Ramos (cell line): ENCODE measurements at regions not wholly inside any gene's neighbourhood (a gene's known extent, or its start where the extent isn't known, plus 50 kb on each side); places are given as distances from the start of the nearest gene placed in this dataset.

Experiments
- in situ Hi-C: fragments of 300-500 bp; cut with MboI; formaldehyde crosslinking; loops from one replicate; pipeline ENCODE4 v1.14.3; 2022; ENCODE audit warnings: low sequenced_read_pairs; ENCODE audit not compliant: unreplicated experiment

- in situ Hi-C loops = no loop called here
Observed at GRCh38 chr10:129163531-129163930, 303.5 kb upstream of the MGMT start.

- in situ Hi-C loops = no loop called here
Observed at GRCh38 chr10:129165076-129165720, 301.8 kb upstream of the MGMT start.

GRCh38 chr10:129165770-129166169, 301.3 kb upstream of the MGMT start:
- in situ Hi-C loops = no loop called here

GRCh38 chr10:129168660-129169059, 298.4 kb upstream of the MGMT start:
- in situ Hi-C loops = no loop called here

- in situ Hi-C loops = no loop called here
Observed at GRCh38 chr10:129169115-129169514, 297.9 kb upstream of the MGMT start.

- in situ Hi-C loops = no loop called here
Observed at GRCh38 chr10:129170812-129171211, 296.2 kb upstream of the MGMT start.

- in situ Hi-C loops = no loop called here
Observed at GRCh38 chr10:129171812-129172211, 295.2 kb upstream of the MGMT start.

- in situ Hi-C loops = no loop called here
Observed at GRCh38 chr10:129174232-129175014, 292.6 kb upstream of the MGMT start.

- in situ Hi-C loops = no loop called here
Observed at GRCh38 chr10:129179245-129179971, 287.6 kb upstream of the MGMT start.

- in situ Hi-C loops = no loop called here
Observed at GRCh38 chr10:129179972-129180678, 286.9 kb upstream of the MGMT start.

- in situ Hi-C loops = no loop called here
Observed at GRCh38 chr10:129184196-129184595, 282.8 kb upstream of the MGMT start.

GRCh38 chr10:129187331-129187730, 279.7 kb upstream of the MGMT start:
- in situ Hi-C loops = no loop called here

GRCh38 chr10:129191797-129192196, 275.2 kb upstream of the MGMT start:
- in situ Hi-C loops = no loop called here

GRCh38 chr10:129192344-129193128, 274.5 kb upstream of the MGMT start:
- in situ Hi-C loops = no loop called here

- in situ Hi-C loops = no loop called here
Observed at GRCh38 chr10:129193148-129193547, 273.9 kb upstream of the MGMT start.

GRCh38 chr10:129194181-129194870, 272.7 kb upstream of the MGMT start:
- in situ Hi-C loops = no loop called here

GRCh38 chr10:129199826-129200225, 267.2 kb upstream of the MGMT start:
- in situ Hi-C loops = no loop called here

- in situ Hi-C loops = no loop called here
Observed at GRCh38 chr10:129203819-129204218, 263.2 kb upstream of the MGMT start.

GRCh38 chr10:129207297-129207696, 259.7 kb upstream of the MGMT start:
- in situ Hi-C loops = no loop called here
